Natural killer cell (primary cell): ENCODE measurements at regions not wholly inside any gene's neighbourhood (a gene's known extent, or its start where the extent isn't known, plus 50 kb on each side); places are given as distances from the start of the nearest gene placed in this dataset.

ENCODE experiments used
- ATAC-seq, 3 donors: fragments of 150-1000 bp in 2 of 3; fragments of 200-7000 bp in 1 of 3; cut with Tn5 transposase; 1 replicate in 1 of 3; 2 replicates in 2 of 3; pipeline ENCODE4 v1.10.0; 2021; ENCODE audit warnings: mild to moderate bottlenecking in 2 of 3, moderate library complexity in 2 of 3
- DNase-seq, 2 donors: peaks; one replicate each; pipeline versions ENCODE4 v3.0.0 to v3.0.0-alpha.2; 2013 to 2021; ENCODE audit warnings: mixed read lengths in 1 of 2
- H3K27ac ChIP-seq: one replicate; pipeline ENCODE4 v1.5.1; 2013; ENCODE audit warnings: mild to moderate bottlenecking, low read length
- H3K27me3 ChIP-seq: one replicate; pipeline ENCODE4 v1.6.1; 2013; ENCODE audit warnings: low read length; ENCODE audit not compliant: control insufficient read depth, insufficient read depth
- H3K36me3 ChIP-seq: one replicate; pipeline ENCODE4 v1.6.1; 2013; ENCODE audit warnings: low read length; ENCODE audit not compliant: control insufficient read depth, insufficient read depth
- H3K4me1 ChIP-seq: one replicate; pipeline ENCODE4 v1.6.1; 2013; ENCODE audit warnings: low read length; ENCODE audit not compliant: control insufficient read depth, insufficient read depth
- H3K4me3 ChIP-seq: one replicate; pipeline ENCODE4 v1.5.1; 2013; ENCODE audit warnings: low read length
- H3K9me3 ChIP-seq: one replicate; pipeline ENCODE4 v1.6.1; 2013; ENCODE audit warnings: low read length; ENCODE audit not compliant: control insufficient read depth, insufficient read depth
- H3K27ac Mint-ChIP-seq, 2 donors: one replicate each; pipeline ENCODE4 v1.8.0; 2022; ENCODE audit warnings: mild to moderate bottlenecking in 2 of 2, mixed read lengths in 2 of 2, moderate library complexity in 1 of 2
- H3K27me3 Mint-ChIP-seq, 2 donors: one replicate each; pipeline ENCODE4 v1.8.0; 2022; ENCODE audit warnings: low read depth in 2 of 2, mixed read lengths in 2 of 2
- H3K36me3 Mint-ChIP-seq: one replicate; pipeline ENCODE4 v1.8.0; 2022; ENCODE audit warnings: mixed read lengths
- H3K4me1 Mint-ChIP-seq, 2 donors: one replicate each; pipeline ENCODE4 v1.8.0; 2022; ENCODE audit warnings: mixed read lengths in 2 of 2
- H3K4me3 Mint-ChIP-seq: one replicate; pipeline ENCODE4 v1.8.0; 2022; ENCODE audit warnings: mild to moderate bottlenecking, moderate library complexity, mixed read lengths
- H3K9me3 Mint-ChIP-seq, 2 donors: one replicate each; pipeline ENCODE4 v1.8.0; 2022; ENCODE audit warnings: mixed read lengths in 2 of 2
- CTCF ChIP-seq: fragments of 200-600 bp; IDR thresholded peaks from one replicate; pipeline ENCODE4 v1.8.0; 2022; ENCODE audit warnings: antibody characterized with exemption
- WGBS: methylation state at CpG from one replicate; pipeline ENCODE4 v1.1.7; 2013; ENCODE audit warnings: missing lambda C conversion rate; ENCODE audit not compliant: insufficient coverage; 5-methylcytosine and 5-hydroxymethylcytosine counted together
- intact Hi-C: fragments of 100-400 bp; cut with micrococcal nuclease; formaldehyde crosslinking; loops from one replicate; pipeline ENCODE4 v1.14.2; 2022

- Mint-ChIP-seq H3K27ac (no peak overlapping the region), H3K27me3 (no peaks in the 10 kb centered on the region), H3K9me3 (peaks cover 4 to 20% of the 10 kb centered on the region in 2 donors), H3K4me3 (no peak overlapping the region), H3K36me3 (peaks cover 5% of the 10 kb centered on the region), H3K4me1 (no peaks in the 10 kb centered on the region)
- Histone ChIP-seq H3K4me3 (no peak overlapping the region), H3K36me3 (no peaks in the 10 kb centered on the region), H3K27ac (no peak overlapping the region), H3K4me1 (no peaks in the 10 kb centered on the region), H3K9me3 (no peaks in the 10 kb centered on the region), H3K27me3 (no peaks in the 10 kb centered on the region)
- intact Hi-C loops: no loop called here
- DNase-seq: no peak
- ATAC-seq: no peak
- WGBS: 74% methylated on average over 2 of the region's 4 CpGs
- TF ChIP-seq CTCF: no peak
Observed at GRCh38 chr4:12270546-12270945, 841.9 kb upstream of the HS3ST1 start.

GRCh38 chr4:12265554-12265953 is 836.9 kb upstream of the HS3ST1 start:
- DNase-seq (no peak), ATAC-seq (no peak)
- Mint-ChIP-seq H3K4me1 (no peaks in the 10 kb centered on the region), H3K9me3 (peaks cover 3 to 12% of the 10 kb centered on the region in 2 donors), H3K4me3 (no peak overlapping the region), H3K36me3 (no peaks in the 10 kb centered on the region), H3K27ac (no peak overlapping the region), H3K27me3 (no peaks in the 10 kb centered on the region)
- no peak overlapping the region for H3K27ac ChIP-seq
- H3K4me1 ChIP-seq: no peaks in the 10 kb centered on the region
- 94% methylated on average over 1 of the region's 2 CpGs for WGBS
- no peaks in the 10 kb centered on the region for H3K27me3 ChIP-seq
- intact Hi-C loops: no loop called here
- no peak for TF ChIP-seq CTCF
- H3K4me3 ChIP-seq: no peak overlapping the region
- no peaks in the 10 kb centered on the region for H3K36me3 ChIP-seq
- no peaks in the 10 kb centered on the region for H3K9me3 ChIP-seq

DNA sequence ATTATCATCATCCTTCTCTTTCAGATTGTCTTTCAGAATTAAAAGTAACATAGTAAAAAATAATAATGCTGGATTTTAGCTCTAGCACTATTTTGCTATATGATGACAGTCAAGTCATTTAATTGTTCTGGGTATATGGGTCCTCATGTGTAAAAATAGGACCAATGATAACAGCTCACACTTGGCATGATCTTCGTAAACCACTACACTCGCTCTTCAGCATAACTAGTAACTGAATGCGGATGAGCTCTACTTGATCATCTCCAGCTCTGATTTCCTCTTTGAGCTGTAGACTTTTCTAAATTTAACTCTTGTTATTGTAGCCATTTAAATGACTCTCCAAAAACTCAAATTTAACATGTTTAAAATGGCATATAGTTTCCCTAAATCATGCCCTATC is 831.8 kb upstream of the HS3ST1 start:
- intact Hi-C loops: no loop called here
- no peak for TF ChIP-seq CTCF

DNA sequence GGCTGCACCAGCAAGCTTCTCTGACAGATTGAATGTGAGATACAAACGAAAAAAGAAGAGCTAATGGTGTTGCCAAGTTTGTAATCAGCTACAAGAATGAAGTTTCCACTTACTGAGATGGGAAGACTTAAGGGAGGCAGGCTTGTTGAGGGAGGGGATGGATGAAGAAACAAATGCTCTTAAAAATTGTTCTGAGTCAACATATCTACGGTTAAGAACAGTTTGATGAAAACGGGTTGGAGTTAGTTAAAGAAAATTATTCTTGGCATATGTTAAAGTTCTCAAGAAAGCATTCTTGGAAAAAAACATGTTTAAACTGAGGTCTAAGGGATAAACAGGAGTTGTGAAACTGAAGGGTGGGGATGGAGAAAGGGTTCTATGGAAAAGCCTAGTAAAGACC is 816.3 kb upstream of the HS3ST1 start:
- no peak overlapping the region for H3K27ac Mint-ChIP-seq
- intact Hi-C loops: no loop called here
- ATAC-seq: no peak
- Histone ChIP-seq H3K27ac (no peak overlapping the region), H3K9me3 (peaks cover 4% of the 10 kb centered on the region), H3K4me1 (no peaks in the 10 kb centered on the region), H3K27me3 (no peaks in the 10 kb centered on the region), H3K36me3 (no peaks in the 10 kb centered on the region), H3K4me3 (no peak overlapping the region)
- 67% methylated on average over 3 of the region's 3 CpGs for WGBS
- no peaks in the 10 kb centered on the region for H3K4me1 Mint-ChIP-seq
- no peak overlapping the region for H3K4me3 Mint-ChIP-seq
- H3K27me3 Mint-ChIP-seq: no peaks in the 10 kb centered on the region
- H3K9me3 Mint-ChIP-seq: peaks cover 16 to 17% of the 10 kb centered on the region in 2 donors
- no peak for DNase-seq
- no peak for TF ChIP-seq CTCF
- peaks cover 6% of the 10 kb centered on the region for H3K36me3 Mint-ChIP-seq

More for the DNA sequence above, 831.8 kb upstream of the HS3ST1 start:
- Mint-ChIP-seq H3K9me3 (peaks cover 8 to 16% of the 10 kb centered on the region in 2 donors), H3K4me1 (no peaks in the 10 kb centered on the region), H3K36me3 (no peaks in the 10 kb centered on the region), H3K27me3 (no peaks in the 10 kb centered on the region), H3K27ac (no peak overlapping the region), H3K4me3 (no peak overlapping the region)
- no peak for ATAC-seq
- Histone ChIP-seq H3K4me3 (no peak overlapping the region), H3K4me1 (no peaks in the 10 kb centered on the region), H3K27ac (no peak overlapping the region), H3K9me3 (no peaks in the 10 kb centered on the region), H3K36me3 (no peaks in the 10 kb centered on the region), H3K27me3 (no peaks in the 10 kb centered on the region)
- 88% methylated on average over 3 of the region's 3 CpGs for whole genome bisulfite sequencing
- no peak for DNase-seq
